Mesodermal cell (in vitro differentiated cells): ENCODE measurements at regions not wholly inside any gene's neighbourhood (a gene's known extent, or its start where the extent isn't known, plus 50 kb on each side); places are given as distances from the start of the nearest gene placed in this dataset.

Experiments
- H3K27ac ChIP-seq: 2 replicates; pipeline ENCODE4 v1.7.0; 2013; ENCODE audit warnings: mild to moderate bottlenecking, low read depth, low read length, moderate library complexity; ENCODE audit not compliant: severe bottlenecking
- H3K36me3 ChIP-seq: 2 replicates; pipeline ENCODE4 v1.7.1; 2013; ENCODE audit warnings: mild to moderate bottlenecking, low read length, moderate library complexity; ENCODE audit not compliant: control insufficient read depth, insufficient read depth
- H3K4me1 ChIP-seq: one replicate; pipeline ENCODE4 v1.7.1; 2013; ENCODE audit warnings: mild to moderate bottlenecking, low read length; ENCODE audit not compliant: insufficient read depth, control insufficient read depth, poor library complexity, severe bottlenecking
- H3K4me3 ChIP-seq: 2 replicates; pipeline ENCODE4 v1.7.0; 2013; ENCODE audit warnings: low read length, control low read depth, mild to moderate bottlenecking; ENCODE audit not compliant: insufficient read depth, poor library complexity, severe bottlenecking; ENCODE audit errors: extremely low read depth
- H3K9me3 ChIP-seq: 2 replicates; pipeline ENCODE4 v1.7.1; 2013; ENCODE audit warnings: mild to moderate bottlenecking, low read length, moderate library complexity; ENCODE audit not compliant: control insufficient read depth
- WGBS, 2 experiments: methylation state at CpG; one replicate each; pipeline ENCODE4 v1.1.5; 2013; ENCODE audit warnings: missing lambda C conversion rate in 2 of 2; ENCODE audit not compliant: insufficient coverage in 2 of 2; 5-methylcytosine and 5-hydroxymethylcytosine counted together

GRCh38 chr22:34301569-34301968, 381.3 kb upstream of the LARGE1 start:
- no peaks in the 10 kb centered on the region for H3K4me1 ChIP-seq
- H3K27ac ChIP-seq = no peak overlapping the region

GRCh38 chr22:34303656-34304055, 383.4 kb upstream of the LARGE1 start:
- Histone ChIP-seq H3K4me3 (no peak overlapping the region), H3K4me1 (no peaks in the 10 kb centered on the region), H3K27ac (no peak overlapping the region), H3K9me3 (no peaks in the 10 kb centered on the region), H3K36me3 (no peaks in the 10 kb centered on the region)
- 93 to 94% methylated on average over 2 of the region's 3 CpGs for WGBS, 2 experiments

More at GRCh38 chr22:34301569-34301968, 381.3 kb upstream of the LARGE1 start:
- Histone ChIP-seq H3K9me3 (no peaks in the 10 kb centered on the region), H3K36me3 (no peaks in the 10 kb centered on the region), H3K4me3 (no peak overlapping the region)

- H3K9me3 ChIP-seq = no peaks in the 10 kb centered on the region
- 40 to 90% methylated on average over 1 to 2 of the region's 2 CpGs for WGBS, 2 experiments
- H3K36me3 ChIP-seq = no peaks in the 10 kb centered on the region
- H3K4me1 ChIP-seq = no peaks in the 10 kb centered on the region
- no peak overlapping the region for H3K27ac ChIP-seq
- no peak overlapping the region for H3K4me3 ChIP-seq
These were observed 386.1 kb upstream of the LARGE1 start for GRCh38 chr22:34306361-34306760.

GRCh38 chr22:34308101-34308500, 387.8 kb upstream of the LARGE1 start:
- no peaks in the 10 kb centered on the region for H3K36me3 ChIP-seq
- no peaks in the 10 kb centered on the region for H3K9me3 ChIP-seq
- H3K4me3 ChIP-seq = no peak overlapping the region
- no peak overlapping the region for H3K27ac ChIP-seq
- 91 to 98% methylated on average over 3 of the region's 3 CpGs for WGBS, 2 experiments
- H3K4me1 ChIP-seq = no peaks in the 10 kb centered on the region

- no peak overlapping the region for H3K4me3 ChIP-seq
- peaks cover 4% of the 10 kb centered on the region for H3K9me3 ChIP-seq
- H3K4me1 ChIP-seq = no peaks in the 10 kb centered on the region
- 79 to 94% methylated on average over 3 of the region's 3 CpGs for WGBS, 2 experiments
- H3K27ac ChIP-seq = no peak overlapping the region
- no peaks in the 10 kb centered on the region for H3K36me3 ChIP-seq
These were observed 399.1 kb upstream of the LARGE1 start for GRCh38 chr22:34319346-34319745.

- 96 to 100% methylated on average over 2 to 3 of the region's 3 CpGs for WGBS, 2 experiments
These were observed 404.5 kb upstream of the LARGE1 start for GRCh38 chr22:34324763-34325162.

GRCh38 chr22:34326901-34327300, 406.6 kb upstream of the LARGE1 start:
- no peak overlapping the region for H3K27ac ChIP-seq
- H3K36me3 ChIP-seq = no peaks in the 10 kb centered on the region
- H3K9me3 ChIP-seq = no peaks in the 10 kb centered on the region
- H3K4me1 ChIP-seq = no peaks in the 10 kb centered on the region
- no peak overlapping the region for H3K4me3 ChIP-seq

More at GRCh38 chr22:34324763-34325162, 404.5 kb upstream of the LARGE1 start:
- Histone ChIP-seq H3K4me1 (no peaks in the 10 kb centered on the region), H3K27ac (no peak overlapping the region), H3K9me3 (no peaks in the 10 kb centered on the region), H3K36me3 (no peaks in the 10 kb centered on the region), H3K4me3 (no peak overlapping the region)

- Histone ChIP-seq H3K9me3 (peaks cover 12% of the 10 kb centered on the region), H3K4me1 (no peaks in the 10 kb centered on the region), H3K4me3 (no peak overlapping the region), H3K36me3 (no peaks in the 10 kb centered on the region), H3K27ac (no peak overlapping the region)
- 88 to 95% methylated on average over 2 of the region's 4 CpGs for WGBS, 2 experiments
These were observed 410.2 kb upstream of the LARGE1 start for GRCh38 chr22:34330432-34330831.

GRCh38 chr22:34333285-34333684, 413.0 kb upstream of the LARGE1 start:
- Histone ChIP-seq H3K4me1 (no peaks in the 10 kb centered on the region), H3K9me3 (peaks cover 20% of the 10 kb centered on the region), H3K27ac (no peak overlapping the region), H3K4me3 (no peak overlapping the region), H3K36me3 (no peaks in the 10 kb centered on the region)
- WGBS, 2 experiments = 78 to 94% methylated on average over 2 to 3 of the region's 4 CpGs

GRCh38 chr22:34334893-34335292, 414.6 kb upstream of the LARGE1 start:
- H3K4me1 ChIP-seq = no peaks in the 10 kb centered on the region

GRCh38 chr22:34344702-34345101, 424.4 kb upstream of the LARGE1 start:
- Histone ChIP-seq H3K4me3 (no peak overlapping the region), H3K36me3 (no peaks in the 10 kb centered on the region), H3K4me1 (no peaks in the 10 kb centered on the region), H3K9me3 (no peaks in the 10 kb centered on the region), H3K27ac (no peak overlapping the region)
- 33 to 67% methylated on average over 1 of the region's 1 CpG for WGBS, 2 experiments

More at GRCh38 chr22:34334893-34335292, 414.6 kb upstream of the LARGE1 start:
- Histone ChIP-seq H3K9me3 (peaks cover 20% of the 10 kb centered on the region), H3K4me3 (no peak overlapping the region), H3K27ac (no peak overlapping the region), H3K36me3 (no peaks in the 10 kb centered on the region)
- WGBS, 2 experiments = 93 to 94% methylated on average over 4 of the region's 5 CpGs
